CD8-positive, alpha-beta memory T cell (primary cell): ENCODE measurements at regions not wholly inside any gene's neighbourhood (a gene's known extent, or its start where the extent isn't known, plus 50 kb on each side); places are given as distances from the start of the nearest gene placed in this dataset.

Experiments
- CTCF ChIA-PET: fragments of 350-600 bp; sonication (Branson Sonifier 250); formaldehyde crosslinking; loops from one replicate; lab custom pipeline; 2021; ENCODE audit warnings: antibody characterized with exemption; lab: Charles Lee
- POLR2A ChIA-PET: fragments of 350-600 bp; sonication (Branson Sonifier 250); formaldehyde crosslinking; loops from one replicate; lab custom pipeline; 2021; ENCODE audit warnings: antibody characterized with exemption; lab: Charles Lee
- DNase-seq, 5 donors: peaks; one replicate each; pipeline versions ENCODE4 v3.0.0 to v3.0.0-alpha.2; 2020 to 2022; ENCODE audit warnings: mixed read lengths in 1 of 5
- H3K27ac ChIP-seq: one replicate; pipeline ENCODE4 v1.7.0; 2013; ENCODE audit warnings: low read depth, mild to moderate bottlenecking, low read length, moderate library complexity
- H3K27me3 ChIP-seq: 2 replicates; pipeline ENCODE4 v1.7.0; 2013; ENCODE audit warnings: low read length, mild to moderate bottlenecking; ENCODE audit not compliant: insufficient read depth, poor library complexity, severe bottlenecking
- H3K36me3 ChIP-seq: 2 replicates; pipeline ENCODE4 v1.7.0; 2013; ENCODE audit warnings: mild to moderate bottlenecking, low read length, moderate library complexity; ENCODE audit not compliant: insufficient read depth
- H3K4me1 ChIP-seq: 2 replicates; pipeline ENCODE4 v1.7.0; 2013; ENCODE audit warnings: mild to moderate bottlenecking, low read length, moderate library complexity; ENCODE audit not compliant: insufficient read depth
- H3K4me3 ChIP-seq: 2 replicates; pipeline ENCODE4 v1.7.0; 2013; ENCODE audit warnings: mild to moderate bottlenecking, low read length
- H3K9me3 ChIP-seq: 2 replicates; pipeline ENCODE4 v1.7.0; 2013; ENCODE audit warnings: mild to moderate bottlenecking, low read length
- H3K27ac Mint-ChIP-seq, 8 donors: one replicate each; pipeline ENCODE4 v1.8.0; 2020 to 2021; ENCODE audit warnings: mixed read lengths in 8 of 8, mild to moderate bottlenecking in 6 of 8, inconsistent platforms in 3 of 8, moderate library complexity in 3 of 8
- H3K27me3 Mint-ChIP-seq, 2 donors: one replicate each; pipeline ENCODE4 v1.8.0; 2020 to 2021; ENCODE audit warnings: mixed read lengths in 2 of 2, mild to moderate bottlenecking in 1 of 2, moderate library complexity in 1 of 2
- H3K36me3 Mint-ChIP-seq, 3 donors: one replicate each; pipeline ENCODE4 v1.8.0; 2020 to 2021; ENCODE audit warnings: mixed read lengths in 3 of 3, inconsistent platforms in 1 of 3, mild to moderate bottlenecking in 1 of 3
- H3K4me1 Mint-ChIP-seq, 3 donors: one replicate each; pipeline ENCODE4 v1.8.0; 2020 to 2021; ENCODE audit warnings: mixed read lengths in 3 of 3, inconsistent platforms in 1 of 3, mild to moderate bottlenecking in 1 of 3
- H3K4me3 Mint-ChIP-seq, 7 donors: one replicate each; pipeline ENCODE4 v1.8.0; 2020 to 2021; ENCODE audit warnings: mixed read lengths in 7 of 7, mild to moderate bottlenecking in 6 of 7, moderate library complexity in 4 of 7, inconsistent platforms in 2 of 7
- H3K9me3 Mint-ChIP-seq, 5 donors: one replicate each; pipeline ENCODE4 v1.8.0; 2020 to 2022; ENCODE audit warnings: mixed read lengths in 5 of 5, mild to moderate bottlenecking in 3 of 5, moderate library complexity in 2 of 5, inconsistent platforms in 1 of 5

- no peaks in the 10 kb centered on the region for H3K9me3 Mint-ChIP-seq
- peaks cover 14 to 43% (median 28%) of the 10 kb centered on the region in 3 donors for H3K4me1 Mint-ChIP-seq
- no peaks in the 10 kb centered on the region for H3K9me3 ChIP-seq
- no peak overlapping the region for H3K4me3 Mint-ChIP-seq
- DNase-seq = no peak
- CTCF ChIA-PET = no interaction called here
- H3K4me3 ChIP-seq = no peak overlapping the region
- no peaks in the 10 kb centered on the region for H3K36me3 Mint-ChIP-seq
- no peaks in the 10 kb centered on the region for H3K27me3 Mint-ChIP-seq
- no peaks in the 10 kb centered on the region for H3K27me3 ChIP-seq
- no peak overlapping the region for H3K27ac Mint-ChIP-seq
- POLR2A ChIA-PET = no interaction called here
- H3K4me1 ChIP-seq = no peaks in the 10 kb centered on the region
- H3K27ac ChIP-seq = no peak overlapping the region
- no peaks in the 10 kb centered on the region for H3K36me3 ChIP-seq
Measured at GRCh38 chr10:28186887-28187578, 115.8 kb downstream of the MPP7 start.

- peak overlapping the region in 1 of 8 donors; percentile 28 for H3K27ac Mint-ChIP-seq
- Histone ChIP-seq H3K27me3 (no peaks in the 10 kb centered on the region), H3K27ac (no peak overlapping the region), H3K4me3 (no peak overlapping the region), H3K4me1 (no peaks in the 10 kb centered on the region), H3K9me3 (no peaks in the 10 kb centered on the region), H3K36me3 (no peaks in the 10 kb centered on the region)
- H3K9me3 Mint-ChIP-seq = no peaks in the 10 kb centered on the region
- ChIA-PET CTCF (no interaction called here), POLR2A (no interaction called here)
- H3K4me3 Mint-ChIP-seq = no peak overlapping the region
- H3K4me1 Mint-ChIP-seq = peaks cover 14 to 38% (median 31%) of the 10 kb centered on the region in 3 donors
- no peak for DNase-seq
- H3K36me3 Mint-ChIP-seq = no peaks in the 10 kb centered on the region
- no peaks in the 10 kb centered on the region for H3K27me3 Mint-ChIP-seq
Measured at GRCh38 chr10:28186461-28186860, 116.4 kb downstream of the MPP7 start.

GRCh38 chr10:28184810-28185209 lies 118.1 kb downstream of the MPP7 start:
- H3K27ac ChIP-seq = no peak overlapping the region
- no peak overlapping the region for H3K4me3 ChIP-seq
- no peaks in the 10 kb centered on the region for H3K27me3 ChIP-seq
- H3K9me3 ChIP-seq = no peaks in the 10 kb centered on the region
- no peaks in the 10 kb centered on the region for H3K27me3 Mint-ChIP-seq
- H3K4me3 Mint-ChIP-seq = no peak overlapping the region
- peaks cover 5% of the 10 kb centered on the region for H3K4me1 ChIP-seq
- no peaks in the 10 kb centered on the region for H3K36me3 ChIP-seq
- peaks cover 5 to 29% (median 15%) of the 10 kb centered on the region in 3 donors for H3K4me1 Mint-ChIP-seq
- CTCF ChIA-PET = no interaction called here
- H3K9me3 Mint-ChIP-seq = no peaks in the 10 kb centered on the region
- H3K36me3 Mint-ChIP-seq = no peaks in the 10 kb centered on the region
- no peak for DNase-seq
- no peak overlapping the region for H3K27ac Mint-ChIP-seq
- POLR2A ChIA-PET = no interaction called here

- no peaks in the 10 kb centered on the region for H3K9me3 Mint-ChIP-seq
- H3K27ac Mint-ChIP-seq = peak overlapping the region in 1 of 8 donors; percentile 14
- CTCF ChIA-PET = interaction anchor here (1.0 kb wide), 1 partner anchor 440 kb away, joined by 3 read pairs; no protein-coding TSS in a partner anchor
- no peak for DNase-seq
- H3K4me1 Mint-ChIP-seq = peaks cover 22 to 41% (median 35%) of the 10 kb centered on the region in 3 donors
- H3K4me3 Mint-ChIP-seq = no peak overlapping the region
- no peaks in the 10 kb centered on the region for H3K27me3 ChIP-seq
- no peak overlapping the region for H3K27ac ChIP-seq
- no peaks in the 10 kb centered on the region for H3K36me3 ChIP-seq
- H3K9me3 ChIP-seq = no peaks in the 10 kb centered on the region
- H3K36me3 Mint-ChIP-seq = peaks cover 0 to 4% (median 1%) of the 10 kb centered on the region in 3 donors
- peaks cover 25% of the 10 kb centered on the region for H3K4me1 ChIP-seq
- H3K27me3 Mint-ChIP-seq = no peaks in the 10 kb centered on the region
- POLR2A ChIA-PET = no interaction called here
- no peak overlapping the region for H3K4me3 ChIP-seq
Measured at GRCh38 chr10:28181478-28182096, 121.3 kb downstream of the MPP7 start.

- no peak overlapping the region for H3K27ac Mint-ChIP-seq
- Histone ChIP-seq H3K36me3 (no peaks in the 10 kb centered on the region), H3K27ac (no peak overlapping the region), H3K9me3 (no peaks in the 10 kb centered on the region), H3K27me3 (no peaks in the 10 kb centered on the region), H3K4me3 (no peak overlapping the region), H3K4me1 (peaks cover 25% of the 10 kb centered on the region)
- POLR2A ChIA-PET = no interaction called here
- no peaks in the 10 kb centered on the region for H3K9me3 Mint-ChIP-seq
- no peak overlapping the region for H3K4me3 Mint-ChIP-seq
- CTCF ChIA-PET = no interaction called here
- DNase-seq = no peak
- H3K27me3 Mint-ChIP-seq = no peaks in the 10 kb centered on the region
- H3K36me3 Mint-ChIP-seq = peaks cover 0 to 4% (median 1%) of the 10 kb centered on the region in 3 donors
- H3K4me1 Mint-ChIP-seq = peaks cover 24 to 42% (median 41%) of the 10 kb centered on the region in 3 donors
Measured at GRCh38 chr10:28180654-28181053, 122.2 kb downstream of the MPP7 start.

- ChIA-PET CTCF (interaction anchor here (0.9 to 2.5 kb wide), 4 partner anchors 53 to 438 kb away, joined by 3 to 11 read pairs (median 4); partner anchors contain the start of gene MPP7), POLR2A (no interaction called here)
- Histone ChIP-seq H3K4me3 (no peak overlapping the region), H3K36me3 (no peaks in the 10 kb centered on the region), H3K27ac (no peak overlapping the region), H3K27me3 (no peaks in the 10 kb centered on the region), H3K4me1 (peaks cover 25% of the 10 kb centered on the region), H3K9me3 (no peaks in the 10 kb centered on the region)
- Mint-ChIP-seq H3K27ac (peak overlapping the region in 2 of 8 donors; percentile 60 to 65), H3K4me3 (peak overlapping the region in 4 of 7 donors; percentile 49 to 85 (median 67)), H3K4me1 (peaks cover 24 to 39% (median 37%) of the 10 kb centered on the region in 3 donors), H3K27me3 (no peaks in the 10 kb centered on the region), H3K36me3 (peaks cover under 1 to 4% (median 1%) of the 10 kb centered on the region in 3 donors), H3K9me3 (no peaks in the 10 kb centered on the region)
- no peak for DNase-seq
Measured at GRCh38 chr10:28179743-28180099, 123.1 kb downstream of the MPP7 start.

GRCh38 chr10:28179006-28179742 lies 123.7 kb downstream of the MPP7 start:
- Mint-ChIP-seq H3K9me3 (no peaks in the 10 kb centered on the region), H3K27me3 (no peaks in the 10 kb centered on the region), H3K36me3 (peaks cover 3 to 4% (median 3%) of the 10 kb centered on the region in 3 donors), H3K4me1 (peaks cover 26 to 44% (median 37%) of the 10 kb centered on the region in 3 donors), H3K4me3 (peak overlapping the region; percentile 84 to 95 (median 88)), H3K27ac (peak overlapping the region; percentile 60 to 99 (median 94))
- H3K36me3 ChIP-seq = no peaks in the 10 kb centered on the region
- peak in 3 of 5 donors; percentile 6 to 43 (median 34) for DNase-seq
- H3K27ac ChIP-seq = no peak overlapping the region
- ChIA-PET CTCF (interaction anchor here (0.9 to 2.5 kb wide), 7 partner anchors 53 to 481 kb away, joined by 3 to 11 read pairs (median 3); partner anchors contain the start of gene MPP7), POLR2A (interaction anchor here (0.5 kb wide), 1 partner anchor 25 kb away, joined by 3 read pairs; no protein-coding TSS in a partner anchor)
- H3K9me3 ChIP-seq = no peaks in the 10 kb centered on the region
- H3K27me3 ChIP-seq = no peaks in the 10 kb centered on the region
- H3K4me1 ChIP-seq = peaks cover 25% of the 10 kb centered on the region
- H3K4me3 ChIP-seq = peak overlapping the region; percentile 48
